Thyroid gland (tissue), 4 donors: ENCODE measurements at regions not wholly inside any gene's neighbourhood (a gene's known extent, or its start where the extent isn't known, plus 50 kb on each side); places are given as distances from the start of the nearest gene placed in this dataset.

Experiments used
- DNase-seq, 2 donors: peaks; one replicate each; pipeline ENCODE4 v3.0.0-alpha.2; 2019
- H3K27ac ChIP-seq, 3 donors: fragments of 200-600 bp; sonication (generic); 1 replicate in 2 of 3; 2 replicates in 1 of 3; pipeline ENCODE4 v1.5.1; 2016 to 2019; ENCODE audit warnings: mild to moderate bottlenecking in 1 of 3, moderate library complexity in 1 of 3
- H3K27me3 ChIP-seq: fragments of 200-600 bp; sonication (generic); one replicate; pipeline ENCODE4 v1.5.1; 2019
- H3K36me3 ChIP-seq, 2 donors: fragments of 200-600 bp; sonication (generic); one replicate each; pipeline ENCODE4 v1.5.1; 2016 to 2019
- H3K4me1 ChIP-seq, 2 donors: fragments of 200-600 bp; sonication (generic); one replicate each; pipeline ENCODE4 v1.5.1; 2017 to 2019
- H3K4me3 ChIP-seq, 3 donors: fragments of 200-600 bp; sonication (generic); replicated peaks in 1 of 3; 1 replicate in 2 of 3; 2 replicates in 1 of 3; pipeline ENCODE4 v1.5.1; 2016; ENCODE audit warnings: mild to moderate bottlenecking in 1 of 3
- H3K9me3 ChIP-seq: fragments of 200-600 bp; sonication (generic); one replicate; pipeline ENCODE4 v1.5.1; 2017
- POLR2A ChIP-seq, 2 donors: fragments of 450-650 bp; IDR thresholded peaks; one replicate each; pipeline ENCODE4 v1.6.1; 2017; ENCODE audit warnings: antibody characterized with exemption in 2 of 2, mild to moderate bottlenecking in 2 of 2, moderate library complexity in 1 of 2
- WGBS, 2 donors: methylation state at CpG; one replicate each; pipeline ENCODE4 v1.1.5; 2017; 5-methylcytosine and 5-hydroxymethylcytosine counted together
- intact Hi-C: fragments of 100-400 bp; cut with DNase I; formaldehyde crosslinking; loops from one replicate; pipeline ENCODE4 v1.15.1; 2023
- TF ChIP-seq, protein P1 (sequence below), 6 experiments: fragments of 200-600 bp in 3 of 6; fragments of 450-650 bp in 3 of 6; sonication (generic) in 3 of 6; IDR thresholded peaks; one replicate each; pipeline ENCODE4 v1.5.1; 2016 to 2019; ENCODE audit warnings: antibody characterized with exemption in 6 of 6, mild to moderate bottlenecking in 2 of 6, inconsistent platforms in 1 of 6, moderate library complexity in 1 of 6

DNA sequence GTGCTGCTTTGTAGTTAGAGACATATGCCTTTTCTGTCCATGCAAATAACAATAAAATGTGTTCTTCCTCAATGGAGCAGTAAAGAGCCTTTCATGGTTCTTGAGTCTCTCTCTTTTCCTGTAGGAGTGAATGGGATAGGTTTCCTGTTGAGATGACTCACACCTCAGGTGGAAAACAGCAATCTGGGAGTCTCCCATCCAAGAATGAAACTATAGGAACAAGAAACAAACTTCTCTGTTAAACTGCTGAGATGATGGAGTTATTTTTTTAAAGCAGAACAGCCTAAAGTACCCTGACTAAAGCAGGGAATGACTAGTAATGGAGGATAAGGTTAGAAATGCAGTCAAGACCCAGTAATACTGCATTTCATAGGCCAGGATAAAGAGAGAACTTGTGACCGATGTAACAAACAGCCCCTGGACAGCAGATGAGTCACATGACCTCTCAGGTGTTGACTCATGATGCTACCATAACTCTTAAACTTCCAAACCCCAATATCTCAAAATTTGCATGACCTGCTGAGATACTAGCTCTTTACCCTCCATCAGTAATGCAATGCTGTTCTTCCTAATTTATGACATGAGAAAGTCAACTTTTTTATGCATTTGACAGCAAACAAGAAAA, 548.9 kb downstream of the CBLN4 start:
- H3K36me3 ChIP-seq, result no peaks in the 10 kb centered on the region
- DNase-seq, result no peak
- intact Hi-C loops, result no loop called here
- no peaks in the 10 kb centered on the region for H3K4me1 ChIP-seq
- no peaks in the 10 kb centered on the region for H3K9me3 ChIP-seq
- H3K27me3 ChIP-seq, result no peaks in the 10 kb centered on the region
- WGBS, 2 donors, result 82 to 93% methylated on average over 1 of the region's 1 CpG
- TF ChIP-seq, protein P1, sequence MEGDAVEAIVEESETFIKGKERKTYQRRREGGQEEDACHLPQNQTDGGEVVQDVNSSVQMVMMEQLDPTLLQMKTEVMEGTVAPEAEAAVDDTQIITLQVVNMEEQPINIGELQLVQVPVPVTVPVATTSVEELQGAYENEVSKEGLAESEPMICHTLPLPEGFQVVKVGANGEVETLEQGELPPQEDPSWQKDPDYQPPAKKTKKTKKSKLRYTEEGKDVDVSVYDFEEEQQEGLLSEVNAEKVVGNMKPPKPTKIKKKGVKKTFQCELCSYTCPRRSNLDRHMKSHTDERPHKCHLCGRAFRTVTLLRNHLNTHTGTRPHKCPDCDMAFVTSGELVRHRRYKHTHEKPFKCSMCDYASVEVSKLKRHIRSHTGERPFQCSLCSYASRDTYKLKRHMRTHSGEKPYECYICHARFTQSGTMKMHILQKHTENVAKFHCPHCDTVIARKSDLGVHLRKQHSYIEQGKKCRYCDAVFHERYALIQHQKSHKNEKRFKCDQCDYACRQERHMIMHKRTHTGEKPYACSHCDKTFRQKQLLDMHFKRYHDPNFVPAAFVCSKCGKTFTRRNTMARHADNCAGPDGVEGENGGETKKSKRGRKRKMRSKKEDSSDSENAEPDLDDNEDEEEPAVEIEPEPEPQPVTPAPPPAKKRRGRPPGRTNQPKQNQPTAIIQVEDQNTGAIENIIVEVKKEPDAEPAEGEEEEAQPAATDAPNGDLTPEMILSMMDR (IDR thresholded peaks at IDR 0.05), result no peak
- no peak for TF ChIP-seq POLR2A (IDR thresholded peaks at IDR 0.05)
- no peak overlapping the region for H3K4me3 ChIP-seq
- H3K27ac ChIP-seq, result no peak overlapping the region

- no peak for DNase-seq
- H3K4me3 ChIP-seq, result no peak overlapping the region
- H3K36me3 ChIP-seq, result no peaks in the 10 kb centered on the region
- H3K9me3 ChIP-seq, result no peaks in the 10 kb centered on the region
- TF ChIP-seq POLR2A (IDR thresholded peaks at IDR 0.05), result no peak
- TF ChIP-seq, protein P1 (IDR thresholded peaks at IDR 0.05), result no peak
- no peaks in the 10 kb centered on the region for H3K4me1 ChIP-seq
- intact Hi-C loops, result no loop called here
- WGBS, 2 donors, result 61 to 68% methylated on average over 1 of the region's 1 CpG
- H3K27ac ChIP-seq, result no peak overlapping the region
- H3K27me3 ChIP-seq, result no peaks in the 10 kb centered on the region
Observed at GRCh38 chr20:55449091-55449490, 556.2 kb downstream of the CBLN4 start.

- no peaks in the 10 kb centered on the region for H3K27me3 ChIP-seq
- H3K4me3 ChIP-seq, result no peak overlapping the region
- no peaks in the 10 kb centered on the region for H3K9me3 ChIP-seq
- H3K27ac ChIP-seq, result no peak overlapping the region
- no peaks in the 10 kb centered on the region for H3K36me3 ChIP-seq
- 77 to 78% methylated on average over 6 of the region's 6 CpGs for WGBS, 2 donors
- TF ChIP-seq, protein P1 (IDR thresholded peaks at IDR 0.05), result no peak
- no peak for TF ChIP-seq POLR2A (IDR thresholded peaks at IDR 0.05)
- no peaks in the 10 kb centered on the region for H3K4me1 ChIP-seq
- no peak for DNase-seq
- intact Hi-C loops, result no loop called here
Observed at GRCh38 chr20:55446301-55446700, 559.0 kb downstream of the CBLN4 start.

DNA sequence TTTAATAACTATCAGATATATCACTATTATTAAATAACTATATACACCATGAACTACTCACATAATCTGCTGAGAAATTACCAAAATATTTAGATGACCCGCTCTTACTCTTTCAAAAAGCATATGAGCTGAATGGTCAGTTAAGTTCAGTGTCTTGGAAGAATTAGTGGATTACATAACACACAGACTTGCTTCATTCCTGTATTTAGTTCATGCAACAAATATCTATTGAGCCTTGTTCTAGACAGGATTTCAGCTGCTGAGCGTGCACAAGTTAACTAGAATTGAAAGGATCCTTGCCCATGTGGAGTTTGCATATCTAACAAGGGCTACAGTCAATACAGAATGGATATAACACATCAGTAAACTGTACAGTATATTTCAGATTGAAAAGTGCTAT, 566.2 kb downstream of the CBLN4 start:
- H3K27ac ChIP-seq, result no peak overlapping the region
- no peak for DNase-seq
- no peaks in the 10 kb centered on the region for H3K4me1 ChIP-seq
- H3K9me3 ChIP-seq, result no peaks in the 10 kb centered on the region
- TF ChIP-seq, protein P1 (IDR thresholded peaks at IDR 0.05), result no peak
- no peak for TF ChIP-seq POLR2A (IDR thresholded peaks at IDR 0.05)
- intact Hi-C loops, result no loop called here
- 85 to 86% methylated on average over 2 of the region's 2 CpGs for WGBS, 2 donors
- no peak overlapping the region for H3K4me3 ChIP-seq
- no peaks in the 10 kb centered on the region for H3K36me3 ChIP-seq
- no peaks in the 10 kb centered on the region for H3K27me3 ChIP-seq

GRCh38 chr20:55437798-55438415, 567.4 kb downstream of the CBLN4 start:
- H3K27me3 ChIP-seq, result no peaks in the 10 kb centered on the region
- H3K36me3 ChIP-seq, result no peaks in the 10 kb centered on the region
- TF ChIP-seq POLR2A (IDR thresholded peaks at IDR 0.05), result no peak
- 32 to 58% methylated on average over 6 of the region's 6 CpGs for WGBS, 2 donors
- H3K9me3 ChIP-seq, result no peaks in the 10 kb centered on the region
- no peaks in the 10 kb centered on the region for H3K4me1 ChIP-seq
- intact Hi-C loops, result no loop called here
- H3K27ac ChIP-seq, result no peak overlapping the region
- H3K4me3 ChIP-seq, result no peak overlapping the region
- DNase-seq, result peak in 1 of 2 donors; percentile 74
